ENCODE measurements at regions not wholly inside any gene's neighbourhood (a gene's known extent, or its start where the extent isn't known, plus 50 kb on each side); places are given as distances from the start of the nearest gene placed in this dataset.
"Not testable (repeated sequence)": the region's sequence is repeated elsewhere in the genome, so short reads cannot be mapped to it uniquely, and the experiment has no call there.

GRCh38 chr3:193145248-193145647, 95.8 kb upstream of the PLAAT1 start:
- no peak for DNase-seq
- Mint-ChIP-seq H3K27me3 (ENCODE audit: insufficient read depth) (no peaks in the 10 kb centered on the region), H3K27ac (no peak overlapping the region), H3K36me3 (ENCODE audit: low read depth) (no peaks in the 10 kb centered on the region), H3K9me3 (peaks cover 4% of the 10 kb centered on the region; the same call in 1 of the 2 replicates), H3K4me1 (ENCODE audit: low read depth) (no peaks in the 10 kb centered on the region), H3K4me3 (no peak overlapping the region)
- no peak for TF ChIP-seq CTCF (IDR thresholded peaks at IDR 0.05)

- TF ChIP-seq CTCF (IDR thresholded peaks at IDR 0.05): no peak
- DNase-seq: no peak
- Mint-ChIP-seq H3K27me3 (ENCODE audit: insufficient read depth) (no peaks in the 10 kb centered on the region), H3K4me3 (no peak overlapping the region), H3K36me3 (ENCODE audit: low read depth) (no peaks in the 10 kb centered on the region), H3K4me1 (ENCODE audit: low read depth) (no peaks in the 10 kb centered on the region), H3K9me3 (no peaks in the 10 kb centered on the region; the same call in 1 of the 2 replicates), H3K27ac (no peak overlapping the region)
These were observed 92.1 kb upstream of the PLAAT1 start for GRCh38 chr3:193148688-193149473.

- no peaks in the 10 kb centered on the region for H3K36me3 Mint-ChIP-seq (ENCODE audit: low read depth)
- H3K4me3 Mint-ChIP-seq: no peak overlapping the region
- H3K4me1 Mint-ChIP-seq (ENCODE audit: low read depth): no peaks in the 10 kb centered on the region
- no peaks in the 10 kb centered on the region for H3K9me3 Mint-ChIP-seq
- no peak for TF ChIP-seq CTCF (IDR thresholded peaks at IDR 0.05)
- DNase-seq: no peak
- H3K27me3 Mint-ChIP-seq (ENCODE audit: insufficient read depth): no peaks in the 10 kb centered on the region
- no peak overlapping the region for H3K27ac Mint-ChIP-seq
These were observed 91.0 kb upstream of the PLAAT1 start for GRCh38 chr3:193149998-193150397.

- DNase-seq; H3K4me3 Mint-ChIP-seq; H3K27me3 Mint-ChIP-seq (ENCODE audit: insufficient read depth); H3K9me3 Mint-ChIP-seq; H3K36me3 Mint-ChIP-seq (ENCODE audit: low read depth); H3K4me1 Mint-ChIP-seq (ENCODE audit: low read depth); H3K27ac Mint-ChIP-seq: not testable (repeated sequence)
These were observed 85.8 kb upstream of the PLAAT1 start for GRCh38 chr3:193155044-193155781.

GRCh38 chr3:193157051-193157450, 84.0 kb upstream of the PLAAT1 start:
- no peak overlapping the region for H3K27ac Mint-ChIP-seq
- no peaks in the 10 kb centered on the region for H3K27me3 Mint-ChIP-seq (ENCODE audit: insufficient read depth)
- H3K36me3 Mint-ChIP-seq (ENCODE audit: low read depth): no peaks in the 10 kb centered on the region
- no peak for DNase-seq
- no peak overlapping the region for H3K4me3 Mint-ChIP-seq
- TF ChIP-seq CTCF (IDR thresholded peaks at IDR 0.05): no peak
- no peaks in the 10 kb centered on the region for H3K4me1 Mint-ChIP-seq (ENCODE audit: low read depth)
- H3K9me3 Mint-ChIP-seq: peaks cover 8% of the 10 kb centered on the region

All from HFFc6 (cell line).